GM21526 (cell line): ENCODE measurements at regions not wholly inside any gene's neighbourhood (a gene's known extent, or its start where the extent isn't known, plus 50 kb on each side); places are given as distances from the start of the nearest gene placed in this dataset.
"Not testable (repeated sequence)": the region's sequence is repeated elsewhere in the genome, so short reads cannot be mapped to it uniquely, and the experiment has no call there.

Experiments used
- ATAC-seq: cut with Tn5 transposase; IDR thresholded peaks from one replicate; pipeline ENCODE4 v1.9.1; 2021; ENCODE audit warnings: moderate library complexity; ENCODE audit not compliant: unreplicated experiment, low FRiP score

DNA sequence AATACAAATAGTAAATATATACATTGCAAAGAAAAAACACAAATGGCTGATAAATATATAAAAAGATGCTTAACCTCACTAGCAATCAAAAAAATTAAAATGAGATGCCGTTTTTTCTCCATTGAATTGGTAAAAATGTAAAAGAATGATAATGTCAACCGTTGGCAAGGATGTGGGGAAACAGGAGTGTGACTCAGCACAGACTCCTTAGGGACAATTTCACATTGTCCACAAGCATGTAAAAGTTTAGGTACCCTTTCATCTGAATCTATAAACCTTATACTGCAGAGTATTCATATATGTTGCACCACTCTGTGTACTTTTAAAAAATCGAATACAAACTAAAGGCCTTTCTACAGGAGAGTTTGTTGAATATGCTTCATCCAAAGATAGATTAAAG is 143.1 kb upstream of the RREB1 start:
- no peak for ATAC-seq

DNA sequence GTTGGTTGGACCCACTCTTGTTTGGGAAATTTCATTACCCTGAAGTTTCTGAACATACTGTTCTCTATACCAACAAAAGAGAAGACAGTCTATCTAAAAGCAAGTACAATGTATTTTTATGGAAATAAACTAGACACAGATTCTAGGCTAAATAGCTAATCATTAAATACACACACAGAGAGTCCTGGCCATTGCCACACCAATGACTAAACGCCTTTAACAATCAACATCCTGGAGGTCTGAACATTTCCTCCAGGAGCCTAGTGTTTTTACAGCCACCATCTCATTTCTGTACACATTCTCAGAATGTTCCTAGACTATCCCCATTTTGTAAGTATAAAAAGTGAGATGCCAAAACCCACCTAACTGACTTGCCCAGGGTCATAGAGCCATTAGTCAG is 141.6 kb upstream of the RREB1 start:
- ATAC-seq: no peak

DNA sequence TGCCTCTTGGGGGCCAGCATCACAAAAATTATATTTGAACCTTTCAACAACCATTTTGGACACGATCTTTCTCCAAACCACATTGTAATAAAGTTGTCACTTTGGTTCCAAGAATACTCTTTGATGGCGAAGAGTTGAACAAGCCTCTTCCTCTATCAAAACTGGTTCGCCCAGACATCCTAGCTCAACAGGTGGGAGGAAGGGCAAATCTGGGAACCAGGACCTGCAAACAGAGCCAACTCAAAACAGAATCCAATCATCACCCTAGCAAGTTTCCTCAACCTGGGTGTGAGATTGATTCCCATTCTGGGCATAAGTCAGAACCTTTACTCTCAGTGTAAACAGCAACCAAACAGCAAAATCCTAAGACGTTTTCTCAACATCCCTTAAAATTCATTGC is 141.2 kb upstream of the RREB1 start:
- ATAC-seq: no peak

- ATAC-seq: no peak
Observed at GRCh38 chr6:6968357-6968730, 139.4 kb upstream of the RREB1 start.

- ATAC-seq: no peak
Observed at GRCh38 chr6:6968731-6969552, 138.8 kb upstream of the RREB1 start.

DNA sequence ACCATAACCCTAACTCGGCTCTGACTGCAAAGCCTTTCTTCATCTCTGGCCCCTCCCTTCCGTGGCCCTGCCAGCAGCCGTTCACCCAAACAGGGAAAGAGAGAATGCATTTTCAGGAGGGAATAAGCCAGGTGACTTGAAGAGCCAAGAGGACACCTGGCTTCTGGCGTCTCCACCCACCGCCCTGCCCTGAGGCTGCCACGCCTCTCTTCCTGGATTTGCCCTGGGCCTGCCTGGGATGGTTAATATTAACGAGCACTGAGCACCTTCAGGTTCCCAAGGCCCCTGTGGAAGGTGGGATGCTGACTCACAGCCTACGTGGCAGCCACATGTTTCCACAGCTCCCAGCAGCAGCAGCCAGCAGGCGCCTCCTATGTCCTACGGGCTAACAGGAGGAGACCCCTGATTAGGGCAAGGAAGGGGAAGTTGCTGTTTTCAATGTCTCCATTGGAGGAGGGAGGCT is 138.0 kb upstream of the RREB1 start:
- ATAC-seq: no peak

DNA sequence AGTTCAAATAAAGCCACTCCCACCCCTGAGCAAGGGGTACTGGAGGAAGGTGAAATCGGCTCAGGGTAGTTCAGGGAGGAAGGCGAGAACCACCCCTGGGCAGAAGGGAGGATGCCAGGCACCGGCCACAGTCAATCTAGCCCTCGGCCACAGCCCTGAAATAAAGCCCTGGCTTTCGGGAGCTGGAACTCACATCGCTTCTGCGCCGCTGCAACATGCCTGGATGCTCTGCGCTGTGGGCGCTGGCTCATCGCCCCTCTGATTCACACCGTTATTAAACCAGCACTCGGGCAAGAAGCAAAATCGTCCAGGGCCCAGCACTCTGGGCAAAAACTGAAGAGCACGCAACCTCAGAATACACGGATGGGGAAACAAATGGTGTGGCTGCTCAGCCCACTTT is 136.9 kb upstream of the RREB1 start:
- ATAC-seq: no peak

GRCh38 chr6:6971369-6971768 is 136.4 kb upstream of the RREB1 start:
- no peak for ATAC-seq

DNA sequence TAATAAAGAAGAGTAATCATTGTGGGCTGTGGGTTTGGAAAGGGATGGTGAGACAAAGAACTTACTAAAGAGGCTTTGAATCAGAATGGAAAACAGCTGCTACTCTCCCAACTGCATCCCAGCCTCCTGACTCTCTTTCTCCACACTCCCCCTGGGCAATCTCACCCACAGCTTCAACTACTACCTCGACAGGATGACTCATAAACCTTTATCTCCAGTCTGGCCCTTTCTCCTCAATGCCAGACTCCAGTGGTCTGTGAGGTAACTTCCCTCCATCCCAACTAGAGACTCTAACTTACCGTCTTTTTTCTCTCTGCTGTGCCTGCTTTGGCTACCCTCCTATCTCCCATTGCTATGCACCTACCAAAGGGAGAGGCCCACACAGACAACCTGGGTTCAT is 135.3 kb upstream of the RREB1 start:
- ATAC-seq: no peak

GRCh38 chr6:6973721-6974120 is 134.0 kb upstream of the RREB1 start:
- no peak for ATAC-seq

- ATAC-seq: no peak
Observed at GRCh38 chr6:6975459-6976111, 132.2 kb upstream of the RREB1 start.

DNA sequence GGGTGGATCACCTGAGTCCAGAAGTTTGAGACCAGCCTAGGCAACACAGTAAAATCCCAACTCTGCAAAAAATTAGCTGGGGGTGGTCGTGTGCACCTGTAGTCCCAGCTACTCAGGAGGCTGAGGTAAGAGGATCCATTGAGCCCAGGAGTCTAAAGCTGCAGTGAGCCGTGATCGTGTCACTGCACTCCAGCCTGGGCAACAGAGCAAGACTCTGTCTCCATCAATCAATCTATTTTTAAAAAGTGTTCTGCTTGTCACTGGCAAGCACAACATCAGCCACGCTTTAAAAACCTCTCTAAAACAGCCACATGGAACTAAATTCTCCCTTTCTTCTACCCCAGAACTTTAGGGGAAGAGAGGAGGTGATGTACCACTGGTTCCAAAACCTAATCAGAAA is 131.6 kb upstream of the RREB1 start:
- no peak for ATAC-seq

GRCh38 chr6:6978731-6979130 is 129.0 kb upstream of the RREB1 start:
- no peak for ATAC-seq

- no peak for ATAC-seq
Observed at GRCh38 chr6:6980999-6981597, 126.7 kb upstream of the RREB1 start.

GRCh38 chr6:6981681-6982322 is 126.0 kb upstream of the RREB1 start:
- ATAC-seq: no peak

- no peak for ATAC-seq
Observed at GRCh38 chr6:6982663-6983062, 125.1 kb upstream of the RREB1 start.

GRCh38 chr6:6984585-6985366 is 123.0 kb upstream of the RREB1 start:
- ATAC-seq: no peak

- ATAC-seq: no peak
Observed at GRCh38 chr6:6986344-6986743, 121.4 kb upstream of the RREB1 start.

GRCh38 chr6:6987749-6988148 is 120.0 kb upstream of the RREB1 start:
- no peak for ATAC-seq

DNA sequence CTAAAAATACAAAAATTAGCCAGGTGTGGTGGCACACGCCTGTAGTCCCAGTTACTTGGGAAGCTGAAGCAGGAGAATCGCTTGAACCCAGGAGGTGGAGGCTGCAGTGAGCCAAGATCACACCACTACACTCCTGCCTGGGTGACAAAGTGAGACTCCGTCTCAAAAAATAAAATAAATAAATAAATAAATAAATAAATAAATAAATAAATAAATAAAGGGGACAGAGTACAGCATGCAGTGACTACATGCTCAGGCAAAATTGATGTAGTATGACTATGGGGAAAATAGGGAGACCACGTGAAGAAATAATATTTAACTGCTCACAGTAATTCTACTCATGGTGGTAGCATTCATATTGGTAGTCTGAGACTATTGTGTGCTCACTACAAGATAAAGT is 117.7 kb upstream of the RREB1 start:
- not testable (repeated sequence) for ATAC-seq
